K562 (cell line): ENCODE measurements at regions not wholly inside any gene's neighbourhood (a gene's known extent, or its start where the extent isn't known, plus 50 kb on each side); places are given as distances from the start of the nearest gene placed in this dataset.

Experiments
- CREB3L1 ChIP-seq: fragments of 450-650 bp; IDR thresholded peaks from 2 replicates; pipeline ENCODE4 v1.6.1; 2014; ENCODE audit warnings: low read depth, mild to moderate bottlenecking, moderate library complexity, borderline replicate concordance
- GABPB1 ChIP-seq: sonication (generic); formaldehyde crosslinking; IDR thresholded peaks from 2 replicates; pipeline ENCODE4 v1.8.0; 2022; ENCODE audit warnings: mild to moderate bottlenecking, missing genetic modification reagents
- IRF9 ChIP-seq: fragments of 450-650 bp; IDR thresholded peaks from 2 replicates; pipeline ENCODE4 v1.6.1; 2016; ENCODE audit warnings: missing biosample characterization, missing genetic modification characterization
- PTBP1 ChIP-seq: fragments of 200-400 bp; formaldehyde crosslinking; IDR thresholded peaks from 2 replicates; pipeline ENCODE4 v1.6.1; 2017; ENCODE audit warnings: low read depth, low read length
- SP2 ChIP-seq: IDR thresholded peaks from 2 replicates; pipeline ENCODE4 v1.6.1; 2011; ENCODE audit warnings: mild to moderate bottlenecking, low read depth, low read length, moderate library complexity; ENCODE audit not compliant: poor library complexity, severe bottlenecking; ENCODE audit errors: extremely low read depth
- TEAD4 ChIP-seq, 2 experiments: sonication (generic) in 1 of 2; formaldehyde crosslinking in 1 of 2; IDR thresholded peaks; 2 replicates each; pipeline versions ENCODE4 v1.6.1 to v1.8.0; 2012 to 2022; ENCODE audit warnings: borderline replicate concordance in 1 of 2, inconsistent platforms in 1 of 2, low read length in 1 of 2, mild to moderate bottlenecking in 1 of 2, missing genetic modification reagents in 1 of 2
- ZC3H11A ChIP-seq: IDR thresholded peaks from 2 replicates; pipeline ENCODE4 v1.6.1; 2012; ENCODE audit warnings: low read depth, low read length, improper control_type of control experiment
- ZNF224 ChIP-seq: sonication (generic); formaldehyde crosslinking; IDR thresholded peaks from 2 replicates; pipeline ENCODE4 v1.8.0; 2022; ENCODE audit warnings: mild to moderate bottlenecking, missing genetic modification reagents
- TF ChIP-seq, protein P1 (sequence below): fragments of 450-650 bp; IDR thresholded peaks from 2 replicates; pipeline ENCODE4 v1.6.1; 2017; ENCODE audit warnings: antibody characterized with exemption
- TF ChIP-seq, protein P2 (sequence below), 2 experiments: fragments of 450-650 bp in 1 of 2; sonication (generic) in 1 of 2; formaldehyde crosslinking in 1 of 2; IDR thresholded peaks in 1 of 2; conservative IDR thresholded peaks in 1 of 2; 2 replicates each; pipeline versions ENCODE4 v1.6.1 to v1.8.1; 2016 to 2023; ENCODE audit warnings: mild to moderate bottlenecking in 2 of 2, moderate library complexity in 2 of 2, inconsistent platforms in 1 of 2, missing genetic modification reagents in 1 of 2
- TF ChIP-seq, protein P3 (sequence below), 3 experiments: IDR thresholded peaks in 2 of 3; conservative IDR thresholded peaks in 1 of 3; 2 replicates each; pipeline ENCODE4 v1.5.1; 2011 to 2012; ENCODE audit warnings: low read length in 3 of 3, mild to moderate bottlenecking in 3 of 3, control low read depth in 2 of 3, improper control_type of control experiment in 1 of 3, inconsistent platforms in 1 of 3, low read depth in 1 of 3, mixed read lengths in 1 of 3, moderate library complexity in 1 of 3; ENCODE audit not compliant: insufficient read depth in 2 of 3
- TF ChIP-seq, protein P4 (sequence below): sonication (generic); IDR thresholded peaks from 2 replicates; pipeline ENCODE4 v1.6.1; 2016

DNA sequence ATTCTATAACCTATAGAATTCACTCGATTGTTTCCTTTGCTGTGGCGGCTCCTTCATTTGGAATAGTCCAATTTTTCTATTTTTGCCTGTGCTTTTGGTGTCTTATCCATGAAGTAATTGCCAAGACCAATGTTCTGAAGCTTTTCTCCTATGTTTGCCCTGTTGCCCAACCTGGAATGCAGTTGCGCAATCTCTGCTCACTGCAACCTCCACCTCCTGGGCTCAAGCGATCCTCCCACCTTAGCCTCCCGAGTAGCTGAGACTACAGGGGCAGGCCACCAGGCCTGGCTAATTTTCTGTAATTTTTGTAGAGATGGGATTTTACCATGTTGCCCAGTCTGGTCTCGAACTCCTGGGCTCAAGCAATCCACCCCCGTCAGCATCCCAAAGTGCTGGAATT, 163.5 kb downstream of the OR2B2 start (continued):
- TF ChIP-seq, protein P1, sequence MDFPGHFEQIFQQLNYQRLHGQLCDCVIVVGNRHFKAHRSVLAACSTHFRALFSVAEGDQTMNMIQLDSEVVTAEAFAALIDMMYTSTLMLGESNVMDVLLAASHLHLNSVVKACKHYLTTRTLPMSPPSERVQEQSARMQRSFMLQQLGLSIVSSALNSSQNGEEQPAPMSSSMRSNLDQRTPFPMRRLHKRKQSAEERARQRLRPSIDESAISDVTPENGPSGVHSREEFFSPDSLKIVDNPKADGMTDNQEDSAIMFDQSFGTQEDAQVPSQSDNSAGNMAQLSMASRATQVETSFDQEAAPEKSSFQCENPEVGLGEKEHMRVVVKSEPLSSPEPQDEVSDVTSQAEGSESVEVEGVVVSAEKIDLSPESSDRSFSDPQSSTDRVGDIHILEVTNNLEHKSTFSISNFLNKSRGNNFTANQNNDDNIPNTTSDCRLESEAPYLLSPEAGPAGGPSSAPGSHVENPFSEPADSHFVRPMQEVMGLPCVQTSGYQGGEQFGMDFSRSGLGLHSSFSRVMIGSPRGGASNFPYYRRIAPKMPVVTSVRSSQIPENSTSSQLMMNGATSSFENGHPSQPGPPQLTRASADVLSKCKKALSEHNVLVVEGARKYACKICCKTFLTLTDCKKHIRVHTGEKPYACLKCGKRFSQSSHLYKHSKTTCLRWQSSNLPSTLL, result no peak
- TF ChIP-seq TEAD4 (IDR thresholded peaks at IDR 0.05; ENCODE audit: low read length) (0 out of 2 replicates have a peak, but pooled peaks have one; percentile 17), TEAD4 (CRISPR knock-in tag; IDR thresholded peaks at IDR 0.05; ENCODE audit: borderline replicate concordance) (no peak), IRF9 (tag) (peak; percentile 87), ZNF224 (CRISPR knock-in tag) (no peak), SP2 (no peak), GABPB1 (CRISPR knock-in tag) (no peak), PTBP1 (no peak), CREB3L1 (no peak), ZC3H11A (no peak)
- TF ChIP-seq, protein P2, sequence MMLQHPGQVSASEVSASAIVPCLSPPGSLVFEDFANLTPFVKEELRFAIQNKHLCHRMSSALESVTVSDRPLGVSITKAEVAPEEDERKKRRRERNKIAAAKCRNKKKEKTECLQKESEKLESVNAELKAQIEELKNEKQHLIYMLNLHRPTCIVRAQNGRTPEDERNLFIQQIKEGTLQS (IDR thresholded peaks at IDR 0.05), result peak; percentile 18; the same call in 1 of the 2 replicates
- TF ChIP-seq, protein P2 (CRISPR knock-in tag; conservative IDR thresholded peaks at IDR 0.05), result no peak
- TF ChIP-seq, protein P3, sequence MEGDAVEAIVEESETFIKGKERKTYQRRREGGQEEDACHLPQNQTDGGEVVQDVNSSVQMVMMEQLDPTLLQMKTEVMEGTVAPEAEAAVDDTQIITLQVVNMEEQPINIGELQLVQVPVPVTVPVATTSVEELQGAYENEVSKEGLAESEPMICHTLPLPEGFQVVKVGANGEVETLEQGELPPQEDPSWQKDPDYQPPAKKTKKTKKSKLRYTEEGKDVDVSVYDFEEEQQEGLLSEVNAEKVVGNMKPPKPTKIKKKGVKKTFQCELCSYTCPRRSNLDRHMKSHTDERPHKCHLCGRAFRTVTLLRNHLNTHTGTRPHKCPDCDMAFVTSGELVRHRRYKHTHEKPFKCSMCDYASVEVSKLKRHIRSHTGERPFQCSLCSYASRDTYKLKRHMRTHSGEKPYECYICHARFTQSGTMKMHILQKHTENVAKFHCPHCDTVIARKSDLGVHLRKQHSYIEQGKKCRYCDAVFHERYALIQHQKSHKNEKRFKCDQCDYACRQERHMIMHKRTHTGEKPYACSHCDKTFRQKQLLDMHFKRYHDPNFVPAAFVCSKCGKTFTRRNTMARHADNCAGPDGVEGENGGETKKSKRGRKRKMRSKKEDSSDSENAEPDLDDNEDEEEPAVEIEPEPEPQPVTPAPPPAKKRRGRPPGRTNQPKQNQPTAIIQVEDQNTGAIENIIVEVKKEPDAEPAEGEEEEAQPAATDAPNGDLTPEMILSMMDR (IDR thresholded peaks at IDR 0.05 in 2 of 3, conservative IDR thresholded peaks at IDR 0.05 in 1 of 3; ENCODE audit: insufficient read depth in 2 of 3, low read depth in 1 of 3, low read length in 3 of 3), result no peak
- TF ChIP-seq, protein P4, sequence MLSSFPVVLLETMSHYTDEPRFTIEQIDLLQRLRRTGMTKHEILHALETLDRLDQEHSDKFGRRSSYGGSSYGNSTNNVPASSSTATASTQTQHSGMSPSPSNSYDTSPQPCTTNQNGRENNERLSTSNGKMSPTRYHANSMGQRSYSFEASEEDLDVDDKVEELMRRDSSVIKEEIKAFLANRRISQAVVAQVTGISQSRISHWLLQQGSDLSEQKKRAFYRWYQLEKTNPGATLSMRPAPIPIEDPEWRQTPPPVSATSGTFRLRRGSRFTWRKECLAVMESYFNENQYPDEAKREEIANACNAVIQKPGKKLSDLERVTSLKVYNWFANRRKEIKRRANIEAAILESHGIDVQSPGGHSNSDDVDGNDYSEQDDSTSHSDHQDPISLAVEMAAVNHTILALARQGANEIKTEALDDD, result no peak
